ENCODE measurements at regions not wholly inside any gene's neighbourhood (a gene's known extent, or its start where the extent isn't known, plus 50 kb on each side); places are given as distances from the start of the nearest gene placed in this dataset.

GRCh38 chr18:7288544-7288943, 57.7 kb downstream of the LRRC30 start:
- no peak for ATAC-seq
- no peak for DNase-seq (ENCODE audit: low spot score)

GRCh38 chr18:7290077-7290476, 59.2 kb downstream of the LRRC30 start:
- ATAC-seq (no peak), DNase-seq (ENCODE audit: low spot score) (no peak)

GRCh38 chr18:7291046-7291445, 60.2 kb downstream of the LRRC30 start:
- ATAC-seq (no peak), DNase-seq (ENCODE audit: low spot score) (no peak)

GRCh38 chr18:7298149-7298548, 67.3 kb downstream of the LRRC30 start:
- no peak for ATAC-seq
- DNase-seq (ENCODE audit: low spot score) = no peak

- no peak for ATAC-seq
- no peak for DNase-seq (ENCODE audit: low spot score)
These were observed 70.2 kb downstream of the LRRC30 start for GRCh38 chr18:7301094-7301493.

- ATAC-seq (no peak), DNase-seq (ENCODE audit: low spot score) (no peak)
These were observed 72.6 kb downstream of the LRRC30 start for GRCh38 chr18:7303316-7304060.

GRCh38 chr18:7304061-7304370, 73.1 kb downstream of the LRRC30 start:
- DNase-seq (ENCODE audit: low spot score) (no peak), ATAC-seq (no peak)

- ATAC-seq (no peak), DNase-seq (ENCODE audit: low spot score) (no peak)
These were observed 74.5 kb downstream of the LRRC30 start for GRCh38 chr18:7305416-7305815.

- DNase-seq (ENCODE audit: low spot score) (no peak), ATAC-seq (no peak)
These were observed 76.1 kb downstream of the LRRC30 start for GRCh38 chr18:7307030-7307429.

GRCh38 chr18:7307526-7307925, 76.6 kb downstream of the LRRC30 start:
- no peak for ATAC-seq
- no peak for DNase-seq (ENCODE audit: low spot score)

- ATAC-seq (no peak), DNase-seq (ENCODE audit: low spot score) (no peak)
These were observed 86.9 kb downstream of the LRRC30 start for GRCh38 chr18:7317804-7318231.

- no peak for DNase-seq (ENCODE audit: low spot score)
- no peak for ATAC-seq
These were observed 88.3 kb downstream of the LRRC30 start for GRCh38 chr18:7319161-7319560.

GRCh38 chr18:7321831-7322230, 90.9 kb downstream of the LRRC30 start:
- no peak for ATAC-seq

GRCh38 chr18:7322817-7323485, 92.1 kb downstream of the LRRC30 start:
- ATAC-seq = no peak

More at GRCh38 chr18:7321831-7322230, 90.9 kb downstream of the LRRC30 start:
- DNase-seq (ENCODE audit: low spot score) = no peak

GRCh38 chr18:7325126-7325430, 94.2 kb downstream of the LRRC30 start:
- DNase-seq (ENCODE audit: low spot score) = no peak

More at GRCh38 chr18:7322817-7323485, 92.1 kb downstream of the LRRC30 start:
- DNase-seq (ENCODE audit: low spot score) = no peak

GRCh38 chr18:7329016-7329415, 98.1 kb downstream of the LRRC30 start:
- ATAC-seq (no peak), DNase-seq (ENCODE audit: low spot score) (no peak)

More at GRCh38 chr18:7325126-7325430, 94.2 kb downstream of the LRRC30 start:
- no peak for ATAC-seq

GRCh38 chr18:7332452-7332851, 101.6 kb downstream of the LRRC30 start:
- DNase-seq (ENCODE audit: low spot score) (no peak), ATAC-seq (no peak)

- no peak for DNase-seq (ENCODE audit: low spot score)
- no peak for ATAC-seq
These were observed 102.2 kb downstream of the LRRC30 start for GRCh38 chr18:7333025-7333562.

- ATAC-seq (no peak), DNase-seq (ENCODE audit: low spot score) (no peak)
These were observed 104.2 kb downstream of the LRRC30 start for GRCh38 chr18:7334973-7335568.

- ATAC-seq = no peak
- DNase-seq (ENCODE audit: low spot score) = no peak
These were observed 105.7 kb downstream of the LRRC30 start for GRCh38 chr18:7336623-7337022.

- ATAC-seq = no peak
- DNase-seq (ENCODE audit: low spot score) = no peak
These were observed 108.0 kb downstream of the LRRC30 start for GRCh38 chr18:7338846-7339245.

Measured in left lobe of liver (tissue), 2 donors.